Islet precursor cell (in vitro differentiated cells): ENCODE measurements at regions not wholly inside any gene's neighbourhood (a gene's known extent, or its start where the extent isn't known, plus 50 kb on each side); places are given as distances from the start of the nearest gene placed in this dataset.

Experiments
- DNase-seq: peaks from one replicate; pipeline ENCODE4 v3.0.0-alpha.2; 2018

GRCh38 chr21:19547951-19548840, 1144.6 kb upstream of the TMPRSS15 start:
- DNase-seq: no peak

GRCh38 chr21:19553919-19554615, 1150.5 kb upstream of the TMPRSS15 start:
- no peak for DNase-seq

GRCh38 chr21:19557046-19557445, 1153.5 kb upstream of the TMPRSS15 start:
- no peak for DNase-seq

- no peak for DNase-seq
These were observed 1153.9 kb upstream of the TMPRSS15 start for GRCh38 chr21:19557488-19557887.

GRCh38 chr21:19565587-19565986, 1162.0 kb upstream of the TMPRSS15 start:
- DNase-seq: no peak

- no peak for DNase-seq
These were observed 1163.4 kb upstream of the TMPRSS15 start for GRCh38 chr21:19566975-19567374.

- no peak for DNase-seq
These were observed 1173.8 kb upstream of the TMPRSS15 start for GRCh38 chr21:19577381-19577780.

GRCh38 chr21:19590044-19590443, 1186.5 kb upstream of the TMPRSS15 start:
- no peak for DNase-seq

- no peak for DNase-seq
These were observed 1199.5 kb upstream of the TMPRSS15 start for GRCh38 chr21:19603011-19603593.

GRCh38 chr21:19608101-19608621, 1204.6 kb upstream of the TMPRSS15 start:
- DNase-seq: peak; percentile 40

- DNase-seq: no peak
These were observed 1206.0 kb upstream of the TMPRSS15 start for GRCh38 chr21:19609611-19610010.

GRCh38 chr21:19621837-19622496, 1218.4 kb upstream of the TMPRSS15 start:
- DNase-seq: no peak

- no peak for DNase-seq
These were observed 1237.4 kb upstream of the TMPRSS15 start for GRCh38 chr21:19640964-19641363.

- DNase-seq: no peak
These were observed 1244.8 kb upstream of the TMPRSS15 start for GRCh38 chr21:19648391-19648790.

- no peak for DNase-seq
These were observed 1279.9 kb upstream of the TMPRSS15 start for GRCh38 chr21:19683492-19683891.

GRCh38 chr21:19684328-19684727, 1280.7 kb upstream of the TMPRSS15 start:
- DNase-seq: peak; percentile 88

- no peak for DNase-seq
These were observed 1288.6 kb upstream of the TMPRSS15 start for GRCh38 chr21:19692231-19692630.

GRCh38 chr21:19695796-19696195, 1292.2 kb upstream of the TMPRSS15 start:
- DNase-seq: no peak

GRCh38 chr21:19700476-19700875, 1296.9 kb upstream of the TMPRSS15 start:
- DNase-seq: no peak

- no peak for DNase-seq
These were observed 1295.5 kb upstream of the NCAM2 start for GRCh38 chr21:19702726-19703125.

GRCh38 chr21:19704832-19705231, 1293.4 kb upstream of the NCAM2 start:
- no peak for DNase-seq

GRCh38 chr21:19712441-19712840, 1285.8 kb upstream of the NCAM2 start:
- DNase-seq: no peak

GRCh38 chr21:19713313-19713712, 1284.9 kb upstream of the NCAM2 start:
- no peak for DNase-seq
